GM12878 (cell line): ENCODE measurements at regions not wholly inside any gene's neighbourhood (a gene's known extent, or its start where the extent isn't known, plus 50 kb on each side); places are given as distances from the start of the nearest gene placed in this dataset. TPM values are rescaled to one million over a fixed set of nuclear protein-coding genes. Genes with fewer than 3 reads are reported as not detected.
"Not testable (repeated sequence)": the region's sequence is repeated elsewhere in the genome, so short reads cannot be mapped to it uniquely, and the experiment has no call there.

Experiments used
- ATAC-seq: fragments of 200-7000 bp; cut with Tn5 transposase; 3 replicates; pipeline ENCODE4 v1.9.1; 2020; ENCODE audit warnings: mild to moderate bottlenecking, moderate library complexity
- BruUV-seq: library from RNA; stranded (reverse); fragments of 400-500 nt; replicated peaks from 2 replicates; lab custom pipeline; 2021; lab: Mats Ljungman, UMichigan
- CTCF ChIA-PET: fragments of 300-600 bp; sonication (Branson Sonifier 250); formaldehyde crosslinking; extraction: SDS; loops from one replicate; lab custom pipeline; 2021; ENCODE audit warnings: inconsistent platforms; lab: Yijun Ruan, JAX
- POLR2A ChIA-PET: fragments of 350-600 bp; formaldehyde crosslinking; extraction: SDS; loops from one replicate; lab custom pipeline; 2021; ENCODE audit warnings: inconsistent platforms; lab: Charles Lee
- RAD21 ChIA-PET: fragments of 300-600 bp; sonication (Branson Sonifier 250); formaldehyde crosslinking; loops from one replicate; lab custom pipeline; 2023; ENCODE audit warnings: antibody characterized with exemption; ENCODE audit not compliant: unreplicated experiment; lab: Charles Lee
- SMC1A ChIA-PET: fragments of 300-600 bp; sonication (Branson Sonifier 250); formaldehyde crosslinking; loops from one replicate; lab custom pipeline; 2023; ENCODE audit not compliant: unreplicated experiment, uncharacterized antibody; lab: Charles Lee
- DNase-seq: peaks from one replicate; pipeline ENCODE4 v3.0.0-alpha.2; 2011; ENCODE audit warnings: low read depth, low spot score
- FAIRE-seq: peaks from 3 replicates; lab custom pipeline; 2011; peaks lifted over from hg19 to GRCh38; lab: Jason Lieb, UNC
- H2AFZ ChIP-seq: 2 replicates; pipeline ENCODE4 v1.6.0; 2011; ENCODE audit warnings: low read depth, low read length, control low read depth; ENCODE audit not compliant: control insufficient read depth
- H3K27ac ChIP-seq: 2 replicates; pipeline ENCODE4 v1.5.1; 2011; ENCODE audit warnings: control low read depth; ENCODE audit not compliant: control insufficient read depth, insufficient read depth
- H3K27me3 ChIP-seq, 2 experiments: replicated peaks in 1 of 2; 2 replicates each; pipeline versions ENCODE4 v1.6.0 to v1.6.1; 2011; ENCODE audit warnings: low read length in 1 of 2; ENCODE audit not compliant: control insufficient read depth in 2 of 2, insufficient read depth in 2 of 2
- H3K36me3 ChIP-seq, 2 experiments: 2 replicates each; pipeline ENCODE4 v1.5.1; 2011; ENCODE audit warnings: low read length in 1 of 2; ENCODE audit not compliant: control insufficient read depth in 2 of 2, insufficient read depth in 2 of 2
- H3K4me1 ChIP-seq: 2 replicates; pipeline ENCODE4 v1.6.1; 2011; ENCODE audit warnings: mild to moderate bottlenecking, low read length, moderate library complexity, mixed read lengths; ENCODE audit not compliant: control insufficient read depth, insufficient read depth
- H3K4me2 ChIP-seq: 2 replicates; pipeline ENCODE4 v1.6.0; 2011; ENCODE audit warnings: control low read depth; ENCODE audit not compliant: control insufficient read depth, insufficient read depth
- H3K4me3 ChIP-seq: fragments of 200-600 bp; sonication (generic); 2 replicates; pipeline ENCODE4 v1.5.1; 2016
- H3K79me2 ChIP-seq: 2 replicates; pipeline ENCODE4 v1.6.0; 2011; ENCODE audit warnings: low read length; ENCODE audit not compliant: control insufficient read depth, insufficient read depth
- H3K9ac ChIP-seq: 2 replicates; pipeline ENCODE4 v1.8.0; 2011; ENCODE audit warnings: low read length, control low read depth, mixed read lengths; ENCODE audit not compliant: control insufficient read depth, insufficient read depth
- H3K9me3 ChIP-seq: replicated peaks from 3 replicates; pipeline ENCODE4 v1.5.1; 2011; ENCODE audit warnings: mild to moderate bottlenecking, low read length; ENCODE audit not compliant: control insufficient read depth, insufficient read depth
- H4K20me1 ChIP-seq: 2 replicates; pipeline ENCODE4 v1.6.0; 2011; ENCODE audit not compliant: control insufficient read depth, insufficient read depth
- CBX3 ChIP-seq: fragments of 200-600 bp; sonication (generic); IDR thresholded peaks from 2 replicates; pipeline ENCODE4 v1.6.1; 2016; ENCODE audit warnings: low read depth, borderline replicate concordance
- EED ChIP-seq: sonication (generic); IDR thresholded peaks from 2 replicates; pipeline ENCODE4 v1.6.1; 2016; ENCODE audit warnings: antibody characterized with exemption, low read depth
- EP300 ChIP-seq, 2 experiments: fragments of 150-350 bp in 1 of 2; IDR thresholded peaks; 2 replicates each; pipeline ENCODE4 v1.6.1; 2011 to 2012; ENCODE audit warnings: low read depth in 2 of 2, low read length in 2 of 2, borderline replicate concordance in 1 of 2, improper control_type of control experiment in 1 of 2, inconsistent platforms in 1 of 2; ENCODE audit not compliant: control insufficient read depth in 1 of 2
- EZH2 ChIP-seq: IDR thresholded peaks from 2 replicates; pipeline ENCODE4 v1.6.1; 2012; ENCODE audit warnings: low read depth, mild to moderate bottlenecking, control low read depth, inconsistent platforms, low read length, borderline replicate concordance; ENCODE audit not compliant: control insufficient read depth
- HDGF ChIP-seq: fragments of 450-650 bp; IDR thresholded peaks from 2 replicates; pipeline ENCODE4 v1.6.1; 2016; ENCODE audit warnings: antibody characterized with exemption
- SMAD1 ChIP-seq: fragments of 450-650 bp; IDR thresholded peaks from 2 replicates; pipeline ENCODE4 v1.6.1; 2018; ENCODE audit warnings: mild to moderate bottlenecking, low read depth; ENCODE audit not compliant: partially characterized antibody
- SRF ChIP-seq, 2 experiments: IDR thresholded peaks; 2 replicates each; pipeline ENCODE4 v1.6.1; 2011; ENCODE audit warnings: low read depth in 2 of 2, low read length in 2 of 2, mild to moderate bottlenecking in 1 of 2, moderate library complexity in 1 of 2
- TCF12 ChIP-seq: IDR thresholded peaks from 2 replicates; pipeline ENCODE4 v1.6.1; 2011; ENCODE audit warnings: low read depth, mild to moderate bottlenecking, low read length
- ZNF384 ChIP-seq: IDR thresholded peaks from 2 replicates; pipeline ENCODE4 v1.6.1; 2012; ENCODE audit warnings: low read depth, mild to moderate bottlenecking, low read length, improper control_type of control experiment, borderline replicate concordance
- WGBS: methylation state at CpG from one replicate; pipeline ENCODE4 v1.1.6; 2016; ENCODE audit warnings: low lambda C conversion rate; ENCODE audit not compliant: insufficient replicate concordance, insufficient coverage; ENCODE audit errors: missing lambda C conversion rate; 5-methylcytosine and 5-hydroxymethylcytosine counted together
- in situ Hi-C: fragments of 300-500 bp; cut with MboI; formaldehyde crosslinking; loops from 9 replicates; pipeline ENCODE4 v1.14.3; 2018; ENCODE audit warnings: mixed read lengths
- intact Hi-C: fragments of 100-400 bp; cut with micrococcal nuclease; formaldehyde crosslinking; loops from one replicate; pipeline ENCODE4 v1.14.2; 2022; ENCODE audit not compliant: unreplicated experiment
- small RNA-seq: library from RNA; depleted of rRNA; stranded (forward); fragments of <200 nt; gene quantifications from one replicate; pipeline ENCODE3, GENCODE V24; 2014

DNA sequence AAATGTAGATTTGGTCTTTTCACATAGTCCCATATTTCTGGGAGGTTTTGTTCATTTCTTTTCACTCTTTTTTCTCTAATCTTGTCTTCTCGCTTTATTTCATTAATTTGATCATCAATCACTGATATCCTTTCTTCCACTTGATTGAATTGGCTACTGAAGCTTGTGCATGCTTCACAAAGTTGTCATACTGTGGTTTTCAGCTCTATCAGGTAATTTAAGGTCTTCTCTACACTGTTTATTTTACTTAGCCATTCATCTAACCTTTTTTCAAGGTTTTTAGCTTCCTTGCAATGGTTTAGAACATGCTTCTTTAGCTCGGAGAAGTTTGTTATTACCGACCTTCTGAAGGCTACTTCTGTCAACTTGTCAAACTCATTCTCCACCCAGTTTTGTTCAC lies 51.6 kb upstream of the FSIP2 start:
- BruUV-seq, intact Hi-C loops, ATAC-seq, H3K79me2 ChIP-seq, H3K27ac ChIP-seq, H3K4me3 ChIP-seq, H3K27me3 ChIP-seq, H3K4me2 ChIP-seq, H3K9ac ChIP-seq, in situ Hi-C loops, DNase-seq, H3K9me3 ChIP-seq, H3K36me3 ChIP-seq, H3K4me1 ChIP-seq, H4K20me1 ChIP-seq, RAD21 ChIA-PET, FAIRE-seq, SMC1A ChIA-PET, POLR2A ChIA-PET, H2AFZ ChIP-seq, CTCF ChIA-PET: not testable (repeated sequence)
- WGBS: 61% methylated on average over 3 of the region's 3 CpGs

DNA sequence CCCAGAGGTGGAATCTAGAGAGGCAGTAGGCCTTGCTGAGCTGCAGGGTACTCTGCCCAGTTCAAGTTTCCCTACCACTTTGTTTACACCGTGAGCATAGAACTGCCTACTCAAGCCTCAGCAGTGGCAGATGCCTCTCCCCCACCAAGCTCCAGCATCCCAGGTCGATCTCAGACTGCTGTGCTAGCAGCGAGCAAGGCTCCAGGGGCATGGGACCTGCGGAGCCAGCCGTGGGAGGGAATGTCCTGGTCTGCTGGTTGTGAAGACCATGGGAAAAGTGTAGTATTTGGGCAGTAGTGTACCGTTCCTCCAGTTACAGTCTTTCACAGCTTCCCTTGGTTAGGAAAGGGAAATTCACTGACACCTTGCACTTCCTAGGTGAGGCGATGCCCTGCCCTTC lies 50.6 kb upstream of the FSIP2 start:
- intact Hi-C loops: no loop called here

More for the DNA sequence above, 50.6 kb upstream of the FSIP2 start:
- RAD21 ChIA-PET: no interaction called here
- H3K27me3 ChIP-seq: no peaks in the 10 kb centered on the region
- DNase-seq: no peak
- TF ChIP-seq CBX3 (no peak), EP300 (IDR thresholded peaks at IDR 0.05; ENCODE audit: borderline replicate concordance in 1 of 2, control insufficient read depth in 1 of 2, low read depth in 2 of 2, low read length in 2 of 2) (no peak), EZH2 (no peak), TCF12 (no peak), HDGF (no peak), SMAD1 (no peak), SRF (IDR thresholded peaks at IDR 0.05; ENCODE audit: low read depth in 2 of 2, low read length in 2 of 2) (no peak), EED (no peak), ZNF384 (no peak)
- TF ChIP-seq, all 136 proteins: peak for 0
- BruUV-seq: no TSS peak
- H4K20me1 ChIP-seq: no peaks in the 10 kb centered on the region
- ATAC-seq (no peak), FAIRE-seq (no peak)
- no peak overlapping the region for H3K27ac ChIP-seq
- in situ Hi-C loops: no loop called here
- no peak overlapping the region for H2AFZ ChIP-seq
- no peak overlapping the region for H3K4me2 ChIP-seq
- 12% methylated on average over 7 of the region's 7 CpGs for WGBS
- ChIA-PET CTCF (no interaction called here), SMC1A (no interaction called here), POLR2A (no interaction called here)
- H3K4me1 ChIP-seq: no peaks in the 10 kb centered on the region
- H3K36me3 ChIP-seq: no peaks in the 10 kb centered on the region
- H3K4me3 ChIP-seq: no peak overlapping the region
- no peak overlapping the region for H3K9ac ChIP-seq
- H3K9me3 ChIP-seq: no peaks in the 10 kb centered on the region
- no peaks in the 10 kb centered on the region for H3K79me2 ChIP-seq

Small RNA genes lying in the stretch of these regions (small RNA-seq; reads per million reads assigned to genes)
- not detected for gene RF00096
